Thyroid gland (tissue), 4 donors: ENCODE measurements at regions not wholly inside any gene's neighbourhood (a gene's known extent, or its start where the extent isn't known, plus 50 kb on each side); places are given as distances from the start of the nearest gene placed in this dataset.

ENCODE experiments used
- CTCF ChIP-seq, 6 experiments: fragments of 200-600 bp in 3 of 6; fragments of 450-650 bp in 3 of 6; sonication (generic) in 3 of 6; IDR thresholded peaks; one replicate each; pipeline ENCODE4 v1.5.1; 2016 to 2019; ENCODE audit warnings: antibody characterized with exemption in 6 of 6, mild to moderate bottlenecking in 2 of 6, inconsistent platforms in 1 of 6, moderate library complexity in 1 of 6
- POLR2A ChIP-seq, 2 donors: fragments of 450-650 bp; IDR thresholded peaks; one replicate each; pipeline ENCODE4 v1.6.1; 2017; ENCODE audit warnings: antibody characterized with exemption in 2 of 2, mild to moderate bottlenecking in 2 of 2, moderate library complexity in 1 of 2

- TF ChIP-seq CTCF (IDR thresholded peaks at IDR 0.05) = no peak
- no peak for TF ChIP-seq POLR2A (IDR thresholded peaks at IDR 0.05)
Measured at GRCh38 chrX:69321006-69321655, 155.9 kb upstream of the PJA1 start.
